ENCODE measurements at regions not wholly inside any gene's neighbourhood (a gene's known extent, or its start where the extent isn't known, plus 50 kb on each side); places are given as distances from the start of the nearest gene placed in this dataset.
A peak's percentile ranks its signal among the peaks of the same experiment; 100 is the strongest.

- DNase-seq (ENCODE audit: low read depth in 2 of 2): peak; percentile 15 to 20
Measured at GRCh38 chr3:43894176-43895049, 203.7 kb downstream of the ABHD5 start.

GRCh38 chr3:43895573-43895972 is 204.8 kb downstream of the ABHD5 start:
- DNase-seq (ENCODE audit: low read depth in 2 of 2): no peak

- no peak for DNase-seq (ENCODE audit: low read depth in 2 of 2)
Measured at GRCh38 chr3:43902415-43902814, 211.7 kb downstream of the ABHD5 start.

DNA sequence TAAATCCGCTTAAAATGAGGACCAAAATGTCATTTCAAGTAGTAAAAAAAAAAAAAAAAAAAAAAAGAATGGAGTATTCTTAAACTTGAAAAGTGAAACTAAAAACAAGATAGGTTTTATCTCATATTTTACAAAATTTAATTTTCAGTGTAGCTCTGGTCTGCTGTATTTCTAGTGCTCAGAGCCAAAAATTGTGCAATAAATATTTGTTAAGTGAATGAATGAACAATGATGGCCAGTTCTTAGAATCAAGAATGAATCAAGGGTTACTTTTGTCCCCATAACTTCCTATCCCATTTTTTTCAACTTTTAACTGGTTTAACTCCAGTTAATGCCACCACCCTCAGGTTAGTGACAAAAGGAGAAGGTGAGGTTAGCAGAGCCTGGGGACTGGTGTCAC is 214.4 kb downstream of the ABHD5 start:
- no peak for DNase-seq (ENCODE audit: low read depth in 2 of 2)

GRCh38 chr3:43906849-43907507 is 216.2 kb downstream of the ABHD5 start:
- DNase-seq (ENCODE audit: low read depth in 2 of 2): no peak

DNA sequence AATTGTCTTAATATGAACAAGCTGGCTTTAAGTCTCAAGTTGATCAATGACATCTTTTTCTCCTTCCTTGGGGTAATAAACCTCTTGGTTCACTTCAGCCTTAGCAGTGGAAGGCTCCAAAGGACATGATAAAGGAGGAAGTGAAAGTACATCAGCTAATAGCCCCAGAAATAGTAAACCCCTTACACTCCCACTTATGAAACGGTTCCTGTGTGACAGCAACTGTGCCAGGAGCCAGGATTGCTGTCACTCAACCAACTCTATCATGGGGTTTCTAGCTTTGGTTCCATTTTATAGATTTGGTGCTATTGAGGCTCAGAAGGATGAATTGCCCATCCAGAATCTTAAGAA is 216.7 kb downstream of the ABHD5 start:
- DNase-seq (ENCODE audit: low read depth in 2 of 2): no peak

DNA sequence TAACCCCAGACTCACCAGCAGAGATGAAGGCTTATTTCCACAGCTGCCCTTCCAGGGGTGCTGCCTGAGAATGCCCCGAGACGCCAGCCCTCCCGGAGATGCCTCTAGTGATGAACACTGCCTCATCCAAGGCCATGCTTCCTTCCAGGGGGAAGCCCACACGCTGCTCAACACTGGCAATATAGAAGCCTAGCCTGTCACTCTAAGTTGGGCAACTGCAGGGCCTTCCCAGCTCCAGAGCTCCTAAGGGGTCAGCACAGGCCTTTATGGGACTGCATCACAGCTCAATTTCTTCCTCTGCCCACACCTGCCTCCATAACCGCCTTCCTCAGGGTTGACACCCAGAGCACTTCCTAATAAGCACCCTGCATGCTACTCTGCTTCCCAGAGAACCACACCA is 217.7 kb downstream of the ABHD5 start:
- no peak for DNase-seq (ENCODE audit: low read depth in 2 of 2)

- DNase-seq (ENCODE audit: low read depth in 2 of 2): no peak
Measured at GRCh38 chr3:43909149-43909548, 218.4 kb downstream of the ABHD5 start.

DNA sequence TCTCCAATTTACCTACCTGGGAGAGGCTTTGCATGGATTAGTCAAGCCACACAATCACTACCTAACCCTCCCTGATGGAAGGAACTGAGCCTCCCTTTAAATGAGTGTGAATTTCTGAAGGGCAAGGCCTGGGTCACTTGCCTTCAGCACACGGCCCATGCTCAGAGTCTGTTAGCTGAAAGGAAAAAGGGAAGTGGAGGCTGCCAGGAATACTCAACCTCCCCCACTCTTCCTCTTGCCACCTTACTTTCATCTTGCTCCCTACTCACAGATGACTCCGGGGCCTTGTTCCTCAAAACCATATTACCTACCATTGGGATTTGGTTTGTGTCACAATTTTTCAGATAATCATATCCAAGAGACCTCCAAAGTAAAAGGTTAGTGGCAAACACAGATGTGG is 220.0 kb downstream of the ABHD5 start:
- no peak for DNase-seq (ENCODE audit: low read depth in 2 of 2)

DNA sequence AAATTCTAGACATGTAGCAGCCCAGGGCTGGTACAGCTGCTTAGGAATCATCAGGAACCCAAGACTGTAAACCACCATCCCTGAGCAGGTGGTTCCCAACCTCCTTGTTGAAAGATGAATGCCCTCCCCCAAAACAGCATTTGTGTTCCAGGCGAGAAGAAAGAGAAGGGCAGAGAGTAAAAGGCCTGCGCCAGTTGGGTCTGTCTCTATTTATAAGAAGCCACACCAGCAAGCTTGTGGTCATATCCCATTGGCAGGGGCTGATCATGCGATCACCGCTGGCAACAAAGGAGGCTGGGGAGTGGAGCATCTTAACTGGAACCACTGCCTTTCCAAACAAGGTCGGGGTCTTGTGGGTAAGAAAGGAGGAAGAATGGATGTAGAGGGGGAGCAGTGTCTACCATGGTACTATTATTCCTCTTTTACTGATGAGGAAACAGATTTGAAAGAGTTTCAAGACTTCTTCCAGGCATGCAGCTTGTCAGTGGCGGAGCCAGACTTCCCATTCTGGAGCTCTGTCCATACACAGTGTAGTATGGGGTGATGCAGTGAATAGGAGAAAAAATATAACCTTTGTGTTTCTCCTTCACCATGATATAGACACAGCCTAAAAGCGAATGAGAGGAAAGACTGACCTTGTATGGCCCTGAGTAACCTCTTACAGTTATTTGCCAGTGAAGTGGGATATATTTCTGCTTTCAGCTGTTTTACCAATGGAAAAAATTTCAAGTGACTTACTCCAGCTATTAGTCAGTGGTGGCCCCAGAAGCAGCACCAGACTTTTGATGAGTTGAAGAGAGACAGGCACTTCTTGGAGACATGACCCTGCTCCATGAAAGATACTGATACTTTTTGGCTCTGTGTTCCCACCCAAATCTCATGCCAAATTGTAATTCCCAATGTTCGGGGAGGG is 222.6 kb downstream of the ABHD5 start:
- DNase-seq (ENCODE audit: low read depth in 2 of 2): no peak

DNA sequence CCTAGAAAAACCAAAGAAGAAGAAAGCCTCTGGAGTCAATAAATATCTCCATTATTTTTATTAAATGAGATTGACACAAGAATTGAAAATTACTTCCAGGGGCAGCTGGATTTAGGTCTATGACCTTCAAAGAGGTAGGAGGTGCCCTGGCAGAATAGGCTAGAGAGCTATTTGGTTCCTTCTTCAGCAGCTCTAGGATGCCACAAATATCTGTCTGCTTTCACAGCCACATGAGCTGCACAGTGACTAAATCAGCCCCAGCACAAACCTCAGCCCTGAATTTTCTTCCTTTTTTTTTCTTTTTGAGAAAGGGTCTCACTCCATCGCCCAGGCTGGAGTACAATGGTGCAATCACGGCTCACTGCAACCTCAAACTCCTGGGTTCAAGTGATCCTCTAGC is 223.5 kb downstream of the ABHD5 start:
- DNase-seq (ENCODE audit: low read depth in 2 of 2): no peak

DNA sequence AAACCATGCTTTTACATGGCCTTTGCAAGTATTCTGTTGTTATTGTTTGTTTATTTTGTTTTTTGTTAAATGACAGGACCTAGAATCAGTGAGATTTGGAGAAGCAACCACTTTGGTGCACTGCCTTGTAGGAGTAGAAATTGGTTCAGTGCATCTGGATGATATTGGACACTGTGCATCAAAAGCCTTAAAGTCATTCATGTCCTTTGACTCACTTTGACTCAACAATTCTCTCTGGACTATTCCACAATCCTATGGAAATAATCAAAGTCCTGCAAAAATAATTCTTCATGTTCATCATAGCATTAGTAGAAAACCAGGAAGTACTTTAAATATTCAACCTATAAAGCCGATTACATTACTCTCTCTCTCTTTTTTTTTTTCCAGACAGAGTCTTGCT is 224.8 kb downstream of the ABHD5 start:
- DNase-seq (ENCODE audit: low read depth in 2 of 2): no peak

- DNase-seq (ENCODE audit: low read depth in 2 of 2): no peak
Measured at GRCh38 chr3:43917361-43917760, 226.6 kb downstream of the ABHD5 start.

GRCh38 chr3:43919029-43919428 is 228.3 kb downstream of the ABHD5 start:
- no peak for DNase-seq (ENCODE audit: low read depth in 2 of 2)

DNA sequence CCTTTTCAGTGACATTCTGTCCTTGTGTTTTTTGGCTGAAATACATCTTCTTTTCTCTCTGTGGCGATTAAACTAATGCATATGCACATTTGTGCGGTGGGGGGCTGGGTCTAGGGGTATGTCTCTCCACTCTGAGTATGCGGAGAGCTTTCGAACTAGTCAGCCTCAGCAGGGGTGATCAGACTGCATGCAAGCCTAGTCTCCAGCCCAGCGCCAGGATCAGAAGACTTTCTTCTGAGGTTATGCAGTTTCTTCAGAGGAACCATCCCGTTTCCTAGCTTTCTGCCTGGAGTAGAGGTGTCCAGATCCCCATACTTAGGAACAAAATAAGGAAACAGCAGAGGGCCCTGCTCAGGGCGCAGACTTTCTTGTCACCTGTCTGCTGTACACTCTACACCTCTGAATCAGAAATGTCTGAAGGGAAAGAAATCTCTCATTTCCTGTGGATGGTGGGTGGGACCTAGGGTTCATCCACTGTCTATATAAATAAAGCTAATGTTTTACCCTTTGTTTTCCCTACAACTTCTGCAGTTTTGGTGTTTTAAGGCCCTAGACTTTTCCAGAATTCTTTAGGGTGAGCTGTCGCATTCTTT is 230.4 kb downstream of the ABHD5 start:
- DNase-seq (ENCODE audit: low read depth in 2 of 2): no peak

GRCh38 chr3:43922374-43922773 is 231.6 kb downstream of the ABHD5 start:
- no peak for DNase-seq (ENCODE audit: low read depth in 2 of 2)

DNA sequence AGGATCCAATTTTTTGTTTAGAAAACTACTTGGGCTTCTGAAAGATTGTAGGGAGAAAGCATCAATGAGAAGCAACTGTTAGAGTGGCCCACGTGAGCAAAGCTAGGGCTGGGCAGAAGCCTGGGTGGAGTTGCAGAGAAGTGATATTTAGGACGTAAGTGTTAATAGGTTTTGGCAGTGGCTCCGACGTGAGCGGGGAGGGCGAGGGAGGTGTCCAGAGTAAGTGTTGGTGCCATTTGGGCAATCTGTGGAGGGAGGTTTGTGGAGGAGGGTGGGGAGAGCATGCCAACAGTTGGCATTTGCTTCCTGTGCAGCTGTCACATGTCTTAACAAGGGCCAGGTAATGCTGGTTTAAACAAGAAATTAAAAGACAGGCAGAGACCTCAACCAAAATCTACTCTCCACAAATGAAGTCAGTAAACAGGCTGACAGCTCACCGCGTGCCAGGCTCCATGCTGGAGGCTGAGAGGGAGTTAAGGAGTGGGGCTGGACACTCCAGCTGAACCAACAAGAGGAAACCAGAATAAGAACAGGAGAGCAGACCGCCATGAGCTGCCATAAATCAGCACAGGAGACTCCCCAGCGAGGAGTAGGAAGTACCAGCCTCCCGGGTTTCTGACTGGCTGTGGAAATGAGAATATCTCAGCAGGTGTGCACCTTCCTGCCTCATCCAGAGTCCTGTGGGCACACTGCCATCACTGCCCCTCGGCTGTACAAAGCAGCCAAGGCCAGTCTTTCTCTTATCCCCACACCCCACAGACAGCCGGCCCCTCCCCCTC is 232.6 kb downstream of the ABHD5 start:
- DNase-seq (ENCODE audit: low read depth in 2 of 2): no peak

- DNase-seq (ENCODE audit: low read depth in 2 of 2): no peak
Measured at GRCh38 chr3:43926055-43926454, 235.3 kb downstream of the ABHD5 start.

GRCh38 chr3:43932921-43933320 is 242.2 kb downstream of the ABHD5 start:
- no peak for DNase-seq (ENCODE audit: low read depth in 2 of 2)

DNA sequence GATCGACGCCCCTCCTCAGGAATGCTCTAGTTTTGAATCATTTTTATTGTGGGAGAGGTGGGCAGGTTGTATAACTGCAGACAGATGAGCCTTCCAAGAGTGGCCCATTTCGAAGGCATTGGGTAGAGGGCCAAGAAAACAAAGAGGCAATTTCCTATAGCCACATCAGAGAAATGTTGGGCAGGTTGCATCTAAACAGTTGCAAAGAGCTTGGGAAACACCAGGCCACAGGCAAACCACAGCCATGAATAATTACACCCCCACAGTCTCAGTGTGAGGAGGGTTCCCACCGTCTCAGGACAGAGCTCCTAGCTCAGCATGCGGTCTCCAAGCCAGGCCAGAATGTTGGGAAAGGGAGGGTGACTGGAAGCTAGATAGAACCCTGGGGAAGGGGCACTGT is 257.3 kb downstream of the ABHD5 start:
- peak in 1 of 2 donors; percentile 2 for DNase-seq (ENCODE audit: low read depth in 2 of 2)

DNA sequence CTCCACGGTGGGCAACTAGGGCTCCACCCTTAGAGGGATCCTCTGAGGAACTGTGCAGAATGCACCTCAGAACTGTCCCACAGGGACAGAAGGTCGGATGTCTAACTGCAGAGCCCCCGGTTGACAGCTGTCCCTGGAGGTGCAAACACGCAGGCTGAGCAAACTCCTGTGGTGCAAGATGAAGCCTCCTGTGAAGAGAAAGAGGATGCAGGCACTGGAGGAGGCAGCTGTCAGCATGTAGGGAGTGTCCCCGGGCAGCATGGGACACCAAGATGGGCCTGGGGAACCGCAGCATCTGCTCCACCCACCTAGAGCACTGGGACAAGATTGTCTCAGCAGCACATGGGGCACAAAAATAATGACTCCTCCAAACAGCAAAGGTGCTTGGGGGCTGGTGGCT is 258.9 kb downstream of the ABHD5 start:
- DNase-seq (ENCODE audit: low read depth in 2 of 2): no peak
